Activated naive CD4-positive, alpha-beta T cell treated with anti-CD3 and anti-CD28 coated beads, Interleukin-2, amount 10 ng/mL, durations not matched to agents 7 days and 5 days (primary cell): ENCODE measurements at regions not wholly inside any gene's neighbourhood (a gene's known extent, or its start where the extent isn't known, plus 50 kb on each side); places are given as distances from the start of the nearest gene placed in this dataset.

Source experiments
- CTCF ChIA-PET: fragments of 350-600 bp; sonication (Branson Sonifier 250); formaldehyde crosslinking; loops from one replicate; lab custom pipeline; 2021; ENCODE audit warnings: antibody characterized with exemption; lab: Charles Lee
- DNase-seq: peaks from one replicate; pipeline ENCODE4 v3.0.0-alpha.2; 2020
- H3K27ac Mint-ChIP-seq: one replicate; pipeline ENCODE4 v1.8.0; 2021; ENCODE audit warnings: mild to moderate bottlenecking, moderate library complexity, mixed read lengths
- H3K27me3 Mint-ChIP-seq: one replicate; pipeline ENCODE4 v1.8.0; 2021; ENCODE audit warnings: mild to moderate bottlenecking, mixed read lengths
- H3K36me3 Mint-ChIP-seq: one replicate; pipeline ENCODE4 v1.8.0; 2021; ENCODE audit warnings: mixed read lengths
- H3K4me1 Mint-ChIP-seq: one replicate; pipeline ENCODE4 v1.8.0; 2021; ENCODE audit warnings: mixed read lengths
- H3K4me3 Mint-ChIP-seq: one replicate; pipeline ENCODE4 v1.8.0; 2021; ENCODE audit warnings: mild to moderate bottlenecking, moderate library complexity, mixed read lengths
- H3K9me3 Mint-ChIP-seq: one replicate; pipeline ENCODE4 v1.8.0; 2021; ENCODE audit warnings: mixed read lengths

GRCh38 chr12:126557659-126558058 lies 1492.4 kb downstream of the AACS start:
- Mint-ChIP-seq H3K9me3 (peaks cover 8% of the 10 kb centered on the region), H3K36me3 (no peaks in the 10 kb centered on the region), H3K27me3 (no peaks in the 10 kb centered on the region), H3K4me3 (no peak overlapping the region), H3K27ac (no peak overlapping the region), H3K4me1 (no peaks in the 10 kb centered on the region)
- no peak for DNase-seq
- CTCF ChIA-PET: no interaction called here

GRCh38 chr12:126558219-126558618 lies 1493.0 kb downstream of the AACS start:
- CTCF ChIA-PET: no interaction called here
- H3K27ac Mint-ChIP-seq: no peak overlapping the region
- H3K27me3 Mint-ChIP-seq: no peaks in the 10 kb centered on the region
- no peak overlapping the region for H3K4me3 Mint-ChIP-seq
- H3K9me3 Mint-ChIP-seq: peaks cover 8% of the 10 kb centered on the region
- DNase-seq: no peak
- H3K4me1 Mint-ChIP-seq: no peaks in the 10 kb centered on the region
- no peaks in the 10 kb centered on the region for H3K36me3 Mint-ChIP-seq

- Mint-ChIP-seq H3K9me3 (peaks cover 8% of the 10 kb centered on the region), H3K27ac (no peak overlapping the region), H3K4me3 (no peak overlapping the region), H3K36me3 (no peaks in the 10 kb centered on the region), H3K4me1 (no peaks in the 10 kb centered on the region), H3K27me3 (no peaks in the 10 kb centered on the region)
- CTCF ChIA-PET: no interaction called here
- no peak for DNase-seq
These were observed 1493.6 kb downstream of the AACS start for GRCh38 chr12:126558810-126559209.

- Mint-ChIP-seq H3K4me1 (no peaks in the 10 kb centered on the region), H3K27ac (no peak overlapping the region), H3K27me3 (no peaks in the 10 kb centered on the region), H3K4me3 (no peak overlapping the region), H3K9me3 (peaks cover 10% of the 10 kb centered on the region), H3K36me3 (no peaks in the 10 kb centered on the region)
- no peak for DNase-seq
- CTCF ChIA-PET: no interaction called here
These were observed 1501.8 kb downstream of the AACS start for GRCh38 chr12:126567016-126567415.

- H3K4me3 Mint-ChIP-seq: no peak overlapping the region
- peaks cover 10% of the 10 kb centered on the region for H3K9me3 Mint-ChIP-seq
- H3K27ac Mint-ChIP-seq: no peak overlapping the region
- DNase-seq: no peak
- CTCF ChIA-PET: interaction anchor here (0.6 kb wide), 1 partner anchor 29 kb away, joined by 3 read pairs; no protein-coding TSS in a partner anchor
- no peaks in the 10 kb centered on the region for H3K27me3 Mint-ChIP-seq
- no peaks in the 10 kb centered on the region for H3K36me3 Mint-ChIP-seq
- no peaks in the 10 kb centered on the region for H3K4me1 Mint-ChIP-seq
These were observed 1504.5 kb downstream of the AACS start for GRCh38 chr12:126569706-126570105.

- no peaks in the 10 kb centered on the region for H3K27me3 Mint-ChIP-seq
- no peak for DNase-seq
- H3K4me1 Mint-ChIP-seq: no peaks in the 10 kb centered on the region
- H3K4me3 Mint-ChIP-seq: no peak overlapping the region
- H3K36me3 Mint-ChIP-seq: no peaks in the 10 kb centered on the region
- H3K27ac Mint-ChIP-seq: no peak overlapping the region
- CTCF ChIA-PET: no interaction called here
- H3K9me3 Mint-ChIP-seq: peaks cover 9% of the 10 kb centered on the region
These were observed 1505.3 kb downstream of the AACS start for GRCh38 chr12:126570566-126570965.

GRCh38 chr12:126572170-126572569 lies 1506.9 kb downstream of the AACS start:
- Mint-ChIP-seq H3K4me3 (no peak overlapping the region), H3K27me3 (no peaks in the 10 kb centered on the region), H3K4me1 (no peaks in the 10 kb centered on the region), H3K9me3 (peaks cover 9% of the 10 kb centered on the region), H3K36me3 (no peaks in the 10 kb centered on the region), H3K27ac (no peak overlapping the region)
- CTCF ChIA-PET: no interaction called here
- DNase-seq: no peak

- no peak for DNase-seq
- Mint-ChIP-seq H3K36me3 (no peaks in the 10 kb centered on the region), H3K27me3 (no peaks in the 10 kb centered on the region), H3K27ac (no peak overlapping the region), H3K4me1 (no peaks in the 10 kb centered on the region), H3K4me3 (no peak overlapping the region), H3K9me3 (peaks cover 6% of the 10 kb centered on the region)
- CTCF ChIA-PET: no interaction called here
These were observed 1516.4 kb downstream of the AACS start for GRCh38 chr12:126581655-126582054.

- peaks cover 5% of the 10 kb centered on the region for H3K9me3 Mint-ChIP-seq
These were observed 1517.0 kb downstream of the AACS start for GRCh38 chr12:126582231-126582630.

GRCh38 chr12:126588586-126589249 lies 1523.5 kb downstream of the AACS start:
- H3K4me1 Mint-ChIP-seq: peaks cover 23% of the 10 kb centered on the region
- H3K9me3 Mint-ChIP-seq: peaks cover 10% of the 10 kb centered on the region
- peaks cover 3% of the 10 kb centered on the region for H3K27me3 Mint-ChIP-seq
- no peaks in the 10 kb centered on the region for H3K36me3 Mint-ChIP-seq
- peak overlapping the region; percentile 70 for H3K27ac Mint-ChIP-seq
- H3K4me3 Mint-ChIP-seq: no peak overlapping the region
- CTCF ChIA-PET: no interaction called here
- peak; percentile 43 for DNase-seq

More at GRCh38 chr12:126582231-126582630, 1517.0 kb downstream of the AACS start:
- Mint-ChIP-seq H3K4me3 (no peak overlapping the region), H3K27ac (no peak overlapping the region), H3K27me3 (no peaks in the 10 kb centered on the region), H3K4me1 (no peaks in the 10 kb centered on the region), H3K36me3 (no peaks in the 10 kb centered on the region)
- CTCF ChIA-PET: no interaction called here
- no peak for DNase-seq

- peaks cover 3% of the 10 kb centered on the region for H3K27me3 Mint-ChIP-seq
- H3K27ac Mint-ChIP-seq: no peak overlapping the region
- no peak overlapping the region for H3K4me3 Mint-ChIP-seq
- no peaks in the 10 kb centered on the region for H3K36me3 Mint-ChIP-seq
- CTCF ChIA-PET: no interaction called here
- peaks cover 5% of the 10 kb centered on the region for H3K9me3 Mint-ChIP-seq
- peaks cover 23% of the 10 kb centered on the region for H3K4me1 Mint-ChIP-seq
- DNase-seq: no peak
These were observed 1526.3 kb downstream of the AACS start for GRCh38 chr12:126591533-126591932.

- no peaks in the 10 kb centered on the region for H3K4me1 Mint-ChIP-seq
- no peak overlapping the region for H3K4me3 Mint-ChIP-seq
- no peaks in the 10 kb centered on the region for H3K9me3 Mint-ChIP-seq
- CTCF ChIA-PET: no interaction called here
- H3K27ac Mint-ChIP-seq: no peak overlapping the region
- no peaks in the 10 kb centered on the region for H3K36me3 Mint-ChIP-seq
- DNase-seq: no peak
- no peaks in the 10 kb centered on the region for H3K27me3 Mint-ChIP-seq
These were observed 1536.2 kb downstream of the AACS start for GRCh38 chr12:126601184-126602170.

- Mint-ChIP-seq H3K4me3 (no peak overlapping the region), H3K9me3 (no peaks in the 10 kb centered on the region), H3K36me3 (no peaks in the 10 kb centered on the region), H3K4me1 (no peaks in the 10 kb centered on the region), H3K27me3 (no peaks in the 10 kb centered on the region), H3K27ac (no peak overlapping the region)
- CTCF ChIA-PET: no interaction called here
- no peak for DNase-seq
These were observed 1537.4 kb downstream of the AACS start for GRCh38 chr12:126602612-126603011.

GRCh38 chr12:126607157-126607556 lies 1541.9 kb downstream of the AACS start:
- H3K4me3 Mint-ChIP-seq: no peak overlapping the region
- peaks cover 5% of the 10 kb centered on the region for H3K9me3 Mint-ChIP-seq
- no peaks in the 10 kb centered on the region for H3K27me3 Mint-ChIP-seq
- peaks cover 7% of the 10 kb centered on the region for H3K4me1 Mint-ChIP-seq
- H3K27ac Mint-ChIP-seq: no peak overlapping the region
- DNase-seq: no peak
- CTCF ChIA-PET: no interaction called here
- H3K36me3 Mint-ChIP-seq: no peaks in the 10 kb centered on the region

- H3K36me3 Mint-ChIP-seq: no peaks in the 10 kb centered on the region
- CTCF ChIA-PET: no interaction called here
- no peak overlapping the region for H3K4me3 Mint-ChIP-seq
- H3K27ac Mint-ChIP-seq: no peak overlapping the region
- H3K9me3 Mint-ChIP-seq: peaks cover 10% of the 10 kb centered on the region
- H3K27me3 Mint-ChIP-seq: no peaks in the 10 kb centered on the region
- peaks cover 7% of the 10 kb centered on the region for H3K4me1 Mint-ChIP-seq
- no peak for DNase-seq
These were observed 1542.6 kb downstream of the AACS start for GRCh38 chr12:126607867-126608266.
